Gastrocnemius medialis (tissue), 4 donors: ENCODE measurements at regions not wholly inside any gene's neighbourhood (a gene's known extent, or its start where the extent isn't known, plus 50 kb on each side); places are given as distances from the start of the nearest gene placed in this dataset.

Source experiments
- ATAC-seq, 2 donors: fragments of 150-250 bp; one replicate each; pipeline ENCODE4 v1.9.1; 2016
- DNase-seq, 2 donors: peaks; one replicate each; pipeline ENCODE4 v3.0.0-alpha.2; 2019
- H3K27ac ChIP-seq, 4 donors: fragments of 200-600 bp; sonication (generic); 1 replicate in 1 of 4; 2 replicates in 3 of 4; pipeline ENCODE4 v1.5.1; 2016 to 2018; ENCODE audit warnings: mild to moderate bottlenecking in 2 of 4, moderate library complexity in 1 of 4
- H3K27me3 ChIP-seq, 3 donors: fragments of 200-600 bp; sonication (generic) in 2 of 3; 1 replicate in 1 of 3; 2 replicates in 2 of 3; pipeline versions ENCODE4 v1.5.1 to v1.6.0; 2016 to 2019; ENCODE audit warnings: mild to moderate bottlenecking in 1 of 3, moderate library complexity in 1 of 3
- H3K36me3 ChIP-seq, 2 donors: fragments of 200-600 bp; sonication (generic) in 1 of 2; one replicate each; pipeline ENCODE4 v1.5.1; 2017 to 2018
- H3K4me1 ChIP-seq, 2 donors: fragments of 200-600 bp; sonication (generic) in 1 of 2; one replicate each; pipeline ENCODE4 v1.5.1; 2016 to 2017; ENCODE audit warnings: mild to moderate bottlenecking in 2 of 2
- H3K4me3 ChIP-seq, 4 donors: fragments of 200-600 bp; sonication (generic) in 3 of 4; 1 replicate in 1 of 4; 2 replicates in 3 of 4; pipeline ENCODE4 v1.5.1; 2016 to 2019; ENCODE audit warnings: mild to moderate bottlenecking in 2 of 4
- H3K9me3 ChIP-seq, 3 donors: fragments of 200-600 bp; sonication (generic) in 2 of 3; 1 replicate in 1 of 3; 2 replicates in 2 of 3; pipeline ENCODE4 v1.5.1; 2016 to 2019
- CTCF ChIP-seq, 5 experiments: fragments of 450-650 bp in 3 of 5; fragments of 200-600 bp in 2 of 5; sonication (generic) in 2 of 5; IDR thresholded peaks in 4 of 5; conservative IDR thresholded peaks in 1 of 5; 1 replicate in 4 of 5; 2 replicates in 1 of 5; pipeline ENCODE4 v1.5.1; 2016 to 2019; ENCODE audit warnings: antibody characterized with exemption in 5 of 5, mild to moderate bottlenecking in 3 of 5, moderate library complexity in 3 of 5
- POLR2A ChIP-seq, 2 donors: fragments of 450-650 bp; IDR thresholded peaks; one replicate each; pipeline ENCODE4 v1.6.1; 2017; ENCODE audit warnings: antibody characterized with exemption in 2 of 2, mild to moderate bottlenecking in 2 of 2, moderate library complexity in 2 of 2
- in situ Hi-C, 4 donors: fragments of 200-750 bp; cut with MboI; loops; one replicate each; pipeline versions ENCODE4 v1.15.0 to v1.8.0; 2017; ENCODE audit warnings: low sequenced_read_pairs in 4 of 4
- intact Hi-C: fragments of 100-400 bp; cut with DNase I; formaldehyde crosslinking; loops from one replicate; pipeline ENCODE4 v1.15.1; 2023; ENCODE audit warnings: low total_unique reads

DNA sequence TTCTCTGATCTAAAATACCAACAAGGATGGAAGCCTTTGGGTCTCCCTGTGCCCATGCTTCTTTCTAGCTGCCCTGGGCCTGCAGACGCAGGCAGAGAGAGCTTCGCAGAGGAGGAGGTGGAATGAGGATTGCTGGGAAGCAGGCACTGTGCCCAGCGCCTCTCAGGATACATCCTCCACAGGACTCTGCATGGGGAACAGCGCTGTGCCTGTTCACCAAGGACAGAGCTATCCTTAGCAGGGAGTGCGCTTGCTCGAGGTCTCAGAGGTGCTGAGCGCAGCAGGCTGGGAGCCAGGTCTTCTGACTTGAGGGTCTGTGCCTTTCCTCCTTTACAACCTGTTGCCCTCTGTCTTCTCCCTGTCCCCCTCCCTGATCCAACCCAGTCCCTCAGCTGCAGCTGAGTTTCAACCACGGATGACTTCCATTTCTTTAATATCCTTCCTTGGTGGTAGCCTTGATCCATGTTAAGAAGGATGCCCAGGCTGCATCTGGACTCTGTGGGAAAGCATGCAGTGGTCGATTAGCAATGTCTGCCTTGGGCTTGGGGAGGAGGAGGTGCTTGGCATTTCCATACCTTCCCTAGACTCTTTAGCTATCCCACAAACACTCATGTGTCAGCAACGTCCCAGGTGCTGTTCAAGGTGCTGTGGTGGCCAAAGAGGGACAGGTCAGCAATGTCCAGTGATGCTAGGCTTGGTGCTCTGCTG lies 219.6 kb upstream of the GPR26 start:
- no peak for DNase-seq
- no peaks in the 10 kb centered on the region for H3K9me3 ChIP-seq
- no peak for ATAC-seq
- H3K36me3 ChIP-seq: no peaks in the 10 kb centered on the region
- H3K4me1 ChIP-seq: no peaks in the 10 kb centered on the region
- in situ Hi-C loops (no loop called here), intact Hi-C loops (no loop called here)
- TF ChIP-seq CTCF (IDR thresholded peaks at IDR 0.05 in 4 of 5, conservative IDR thresholded peaks at IDR 0.05 in 1 of 5) (no peak), POLR2A (IDR thresholded peaks at IDR 0.05) (no peak)
- no peak overlapping the region for H3K4me3 ChIP-seq
- no peaks in the 10 kb centered on the region for H3K27me3 ChIP-seq
- H3K27ac ChIP-seq: no peak overlapping the region

DNA sequence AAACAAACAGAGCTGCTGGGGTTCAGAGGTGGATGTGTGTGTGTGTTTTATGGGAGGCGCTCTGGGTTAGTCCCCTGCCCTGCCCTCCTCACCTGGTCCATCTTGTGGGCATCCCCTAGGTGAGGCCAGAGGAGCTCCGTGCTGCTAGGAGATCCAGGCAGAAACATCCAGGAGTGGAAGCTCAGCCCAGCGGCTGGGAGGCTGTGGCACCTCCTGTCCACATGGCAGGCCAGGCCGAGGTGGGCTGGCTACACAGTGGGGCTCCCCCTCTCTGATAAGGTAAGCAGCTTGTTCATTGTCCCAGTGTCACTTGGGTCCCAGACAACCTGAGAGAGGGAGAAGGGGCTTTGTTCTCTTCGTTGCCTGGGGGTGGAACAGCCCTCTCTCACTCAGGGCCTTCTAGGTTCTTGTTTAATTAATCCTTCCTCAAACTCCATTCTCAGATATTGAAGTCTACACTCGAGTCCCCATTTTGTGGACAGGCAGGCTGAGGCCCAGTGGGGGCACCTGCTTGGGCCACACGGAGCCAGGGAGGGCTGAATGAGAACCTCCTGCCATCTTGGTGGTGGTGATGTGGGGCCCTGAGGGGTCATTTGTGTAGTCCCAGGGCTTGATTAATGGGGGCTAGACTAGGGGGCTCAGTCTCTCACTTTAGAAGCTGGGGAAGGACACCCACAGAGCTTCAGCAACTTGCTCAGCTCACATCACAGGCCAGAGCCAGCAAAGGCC lies 216.8 kb upstream of the GPR26 start:
- no peaks in the 10 kb centered on the region for H3K36me3 ChIP-seq
- no peak overlapping the region for H3K4me3 ChIP-seq
- DNase-seq: no peak
- intact Hi-C loops (no loop called here), in situ Hi-C loops (no loop called here)
- no peaks in the 10 kb centered on the region for H3K27me3 ChIP-seq
- H3K9me3 ChIP-seq: no peaks in the 10 kb centered on the region
- no peak for ATAC-seq
- no peaks in the 10 kb centered on the region for H3K4me1 ChIP-seq
- no peak overlapping the region for H3K27ac ChIP-seq
- no peak for TF ChIP-seq CTCF (IDR thresholded peaks at IDR 0.05 in 4 of 5, conservative IDR thresholded peaks at IDR 0.05 in 1 of 5)
- no peak for TF ChIP-seq POLR2A (IDR thresholded peaks at IDR 0.05)

- in situ Hi-C loops (no loop called here), intact Hi-C loops (no loop called here)
- ATAC-seq (no peak), DNase-seq (no peak)
- H3K4me3 ChIP-seq: no peak overlapping the region
- no peaks in the 10 kb centered on the region for H3K4me1 ChIP-seq
- H3K9me3 ChIP-seq: no peaks in the 10 kb centered on the region
- no peak overlapping the region for H3K27ac ChIP-seq
- no peak for TF ChIP-seq POLR2A (IDR thresholded peaks at IDR 0.05)
- TF ChIP-seq CTCF (IDR thresholded peaks at IDR 0.05 in 4 of 5, conservative IDR thresholded peaks at IDR 0.05 in 1 of 5): no peak
- no peaks in the 10 kb centered on the region for H3K36me3 ChIP-seq
- H3K27me3 ChIP-seq: no peaks in the 10 kb centered on the region
Observed at GRCh38 chr10:123450956-123451605, 215.1 kb upstream of the GPR26 start.

- intact Hi-C loops: no loop called here
- Histone ChIP-seq H3K4me3 (no peak overlapping the region), H3K27me3 (no peaks in the 10 kb centered on the region), H3K36me3 (no peaks in the 10 kb centered on the region), H3K9me3 (no peaks in the 10 kb centered on the region), H3K27ac (no peak overlapping the region), H3K4me1 (no peaks in the 10 kb centered on the region)
- TF ChIP-seq CTCF (IDR thresholded peaks at IDR 0.05 in 4 of 5, conservative IDR thresholded peaks at IDR 0.05 in 1 of 5) (no peak), POLR2A (IDR thresholded peaks at IDR 0.05) (no peak)
- in situ Hi-C loops: no loop called here
- DNase-seq (no peak), ATAC-seq (no peak)
Observed at GRCh38 chr10:123451618-123452245, 214.4 kb upstream of the GPR26 start.
